SK-N-MC (cell line): ENCODE measurements at regions not wholly inside any gene's neighbourhood (a gene's known extent, or its start where the extent isn't known, plus 50 kb on each side); places are given as distances from the start of the nearest gene placed in this dataset.

ENCODE experiments used
- EZH2 ChIP-seq: fragments of 200-600 bp; sonication (generic); IDR thresholded peaks from one replicate; pipeline ENCODE4 v1.6.1; 2017; ENCODE audit warnings: antibody characterized with exemption
- FOXP2 ChIP-seq: optimal IDR thresholded peaks from 2 replicates; pipeline ENCODE3; 2011; ENCODE audit warnings: mild to moderate bottlenecking, moderate library complexity; ENCODE audit not compliant: insufficient read depth; ENCODE audit errors: extremely low read length, control extremely low read depth
- POLR2AphosphoS5 ChIP-seq: IDR thresholded peaks from 2 replicates; pipeline ENCODE4 v1.6.1; 2012; ENCODE audit warnings: mild to moderate bottlenecking, low read depth, low read length, borderline replicate concordance

GRCh38 chr20:48215536-48215935, 430.3 kb upstream of the SULF2 start:
- TF ChIP-seq POLR2AphosphoS5 (no peak), FOXP2 (no peak), EZH2 (no peak)
